ENCODE measurements at regions not wholly inside any gene's neighbourhood (a gene's known extent, or its start where the extent isn't known, plus 50 kb on each side); places are given as distances from the start of the nearest gene placed in this dataset.

DNA sequence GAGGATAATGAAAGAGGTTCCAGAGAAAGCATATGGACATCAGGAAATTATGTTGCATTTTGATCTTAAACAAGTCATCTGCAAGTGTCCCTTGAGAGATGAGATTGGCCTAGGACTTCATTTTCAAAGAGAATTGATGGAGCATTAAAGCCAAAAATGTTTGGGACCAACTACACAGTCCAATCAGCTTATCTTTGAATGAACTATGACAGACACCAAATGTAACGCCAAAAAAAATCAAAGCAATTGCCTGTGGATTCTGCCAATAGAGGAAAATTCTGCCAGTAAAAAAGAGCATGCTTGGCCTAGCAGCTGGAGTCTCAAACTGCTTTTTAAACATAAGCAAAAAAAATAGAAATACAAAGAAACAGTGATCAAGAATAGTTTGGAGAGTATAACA, 594.5 kb upstream of the CHAC2 start:
- no peak for DNase-seq (ENCODE audit: low spot score in 2 of 2)
- 27% methylated on average over 1 of the region's 1 CpG for WGBS
- Histone ChIP-seq H3K36me3 (no peaks in the 10 kb centered on the region), H3K4me3 (no peak overlapping the region), H3K27ac (no peak overlapping the region), H3K4me1 (no peaks in the 10 kb centered on the region), H3K27me3 (no peaks in the 10 kb centered on the region), H3K9me3 (no peaks in the 10 kb centered on the region)
- TF ChIP-seq POLR2A (IDR thresholded peaks at IDR 0.05) (no peak), EP300 (IDR thresholded peaks at IDR 0.05) (no peak), POLR2AphosphoS5 (IDR thresholded peaks at IDR 0.05) (no peak)
- TF ChIP-seq, protein P1, sequence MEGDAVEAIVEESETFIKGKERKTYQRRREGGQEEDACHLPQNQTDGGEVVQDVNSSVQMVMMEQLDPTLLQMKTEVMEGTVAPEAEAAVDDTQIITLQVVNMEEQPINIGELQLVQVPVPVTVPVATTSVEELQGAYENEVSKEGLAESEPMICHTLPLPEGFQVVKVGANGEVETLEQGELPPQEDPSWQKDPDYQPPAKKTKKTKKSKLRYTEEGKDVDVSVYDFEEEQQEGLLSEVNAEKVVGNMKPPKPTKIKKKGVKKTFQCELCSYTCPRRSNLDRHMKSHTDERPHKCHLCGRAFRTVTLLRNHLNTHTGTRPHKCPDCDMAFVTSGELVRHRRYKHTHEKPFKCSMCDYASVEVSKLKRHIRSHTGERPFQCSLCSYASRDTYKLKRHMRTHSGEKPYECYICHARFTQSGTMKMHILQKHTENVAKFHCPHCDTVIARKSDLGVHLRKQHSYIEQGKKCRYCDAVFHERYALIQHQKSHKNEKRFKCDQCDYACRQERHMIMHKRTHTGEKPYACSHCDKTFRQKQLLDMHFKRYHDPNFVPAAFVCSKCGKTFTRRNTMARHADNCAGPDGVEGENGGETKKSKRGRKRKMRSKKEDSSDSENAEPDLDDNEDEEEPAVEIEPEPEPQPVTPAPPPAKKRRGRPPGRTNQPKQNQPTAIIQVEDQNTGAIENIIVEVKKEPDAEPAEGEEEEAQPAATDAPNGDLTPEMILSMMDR (IDR thresholded peaks at IDR 0.05) = no peak

DNA sequence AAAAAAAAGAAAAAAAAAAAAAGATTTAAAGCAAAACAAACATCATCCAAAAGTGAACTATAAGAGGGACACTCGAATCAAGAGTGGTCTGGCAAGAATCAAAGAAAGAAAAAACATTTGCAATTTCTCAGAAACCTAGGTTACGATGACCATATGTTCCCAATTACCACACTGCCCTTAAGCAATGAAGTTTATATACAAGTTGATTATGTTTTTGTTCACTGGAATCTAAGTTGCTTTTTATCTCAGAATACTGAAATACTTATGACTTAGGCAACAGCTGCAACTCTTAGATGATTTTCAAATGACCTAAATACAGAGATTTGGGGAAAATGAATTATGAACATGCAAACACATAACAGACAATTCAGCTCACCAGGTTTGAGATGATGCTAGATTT, 597.1 kb upstream of the CHAC2 start:
- 47% methylated on average over 2 of the region's 2 CpGs for WGBS
- Histone ChIP-seq H3K4me1 (no peaks in the 10 kb centered on the region), H3K4me3 (no peak overlapping the region), H3K36me3 (no peaks in the 10 kb centered on the region), H3K9me3 (no peaks in the 10 kb centered on the region), H3K27me3 (no peaks in the 10 kb centered on the region), H3K27ac (no peak overlapping the region)
- TF ChIP-seq POLR2AphosphoS5 (IDR thresholded peaks at IDR 0.05) (no peak), EP300 (IDR thresholded peaks at IDR 0.05) (no peak), POLR2A (IDR thresholded peaks at IDR 0.05) (no peak)
- TF ChIP-seq, protein P1 (IDR thresholded peaks at IDR 0.05) = no peak
- no peak for DNase-seq (ENCODE audit: low spot score in 2 of 2)

DNA sequence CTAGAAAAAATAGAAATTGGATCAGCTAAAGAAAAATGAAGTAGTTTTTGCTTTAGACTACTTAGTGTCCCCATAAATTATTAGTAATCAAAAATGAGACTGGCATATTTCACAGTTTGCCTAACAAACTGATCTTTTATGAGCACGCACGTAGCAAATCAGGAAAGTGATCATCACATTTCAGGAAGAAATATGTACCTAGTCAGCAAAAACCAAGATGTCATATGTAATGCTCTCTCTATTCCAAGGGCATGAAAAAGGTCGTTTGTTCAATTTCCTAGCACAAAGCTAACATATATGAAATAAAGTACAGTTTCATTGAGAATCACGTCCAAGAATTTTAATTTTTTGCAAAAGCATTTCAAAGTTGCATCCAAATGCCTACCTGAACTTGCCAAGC, 600.4 kb upstream of the CHAC2 start:
- no peak overlapping the region for H3K27ac ChIP-seq
- DNase-seq (ENCODE audit: low spot score in 2 of 2) = no peak
- H3K4me1 ChIP-seq = no peaks in the 10 kb centered on the region
- no peaks in the 10 kb centered on the region for H3K9me3 ChIP-seq
- H3K4me3 ChIP-seq = no peak overlapping the region
- TF ChIP-seq, protein P1 (IDR thresholded peaks at IDR 0.05) = no peak
- no peaks in the 10 kb centered on the region for H3K27me3 ChIP-seq
- H3K36me3 ChIP-seq = no peaks in the 10 kb centered on the region
- 77% methylated on average over 4 of the region's 4 CpGs for WGBS

DNA sequence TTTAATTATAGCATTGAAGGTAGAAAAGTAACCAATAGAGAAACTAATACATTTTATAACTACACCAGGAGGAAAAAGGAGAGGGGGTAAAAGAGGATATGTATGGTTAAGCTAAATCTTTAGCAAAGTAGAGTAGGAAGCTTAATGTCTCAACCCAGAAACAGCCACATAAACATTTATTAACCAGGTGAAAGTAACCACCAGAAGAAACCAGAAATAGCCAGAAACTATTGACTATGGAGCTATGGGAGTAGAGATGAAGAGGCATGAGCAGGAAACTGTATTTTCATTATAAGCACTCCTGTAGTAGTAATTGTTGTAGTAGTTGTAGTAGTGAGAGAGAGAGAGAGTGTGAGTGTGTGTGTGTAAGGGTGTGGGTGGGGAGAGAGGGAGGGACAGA, 617.5 kb upstream of the CHAC2 start:
- no peak for DNase-seq (ENCODE audit: low spot score in 2 of 2)
- no peak overlapping the region for H3K27ac ChIP-seq
- TF ChIP-seq POLR2AphosphoS5 (IDR thresholded peaks at IDR 0.05) = no peak
- TF ChIP-seq, protein P1 (IDR thresholded peaks at IDR 0.05) = no peak
- no peaks in the 10 kb centered on the region for H3K27me3 ChIP-seq
- H3K4me3 ChIP-seq = no peak overlapping the region
- H3K4me1 ChIP-seq = no peaks in the 10 kb centered on the region
- no peaks in the 10 kb centered on the region for H3K36me3 ChIP-seq
- H3K9me3 ChIP-seq = no peaks in the 10 kb centered on the region

DNA sequence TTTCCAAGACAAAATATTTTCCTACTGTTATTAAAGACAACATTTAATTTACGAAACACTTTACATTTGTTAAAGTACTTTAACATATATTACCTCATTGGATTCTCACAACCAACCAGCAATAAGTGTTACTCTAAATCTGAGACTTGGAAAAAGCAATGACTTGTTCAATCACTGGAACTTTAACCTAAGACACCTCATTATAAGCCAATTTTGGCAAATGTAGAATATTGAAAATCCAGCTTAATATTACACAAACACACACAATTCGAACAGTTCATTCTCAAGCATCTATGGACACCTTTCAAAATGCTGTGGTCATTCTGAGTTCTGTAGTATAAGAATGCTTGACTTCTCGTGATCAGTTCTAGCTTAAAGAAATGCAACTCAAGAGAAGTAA, 619.4 kb upstream of the CHAC2 start:
- no peaks in the 10 kb centered on the region for H3K27me3 ChIP-seq
- no peaks in the 10 kb centered on the region for H3K36me3 ChIP-seq
- no peak overlapping the region for H3K27ac ChIP-seq
- no peak overlapping the region for H3K4me3 ChIP-seq
- no peaks in the 10 kb centered on the region for H3K9me3 ChIP-seq
- WGBS = 60% methylated on average over 3 of the region's 3 CpGs
- no peak for TF ChIP-seq POLR2AphosphoS5 (IDR thresholded peaks at IDR 0.05)
- TF ChIP-seq EP300 (IDR thresholded peaks at IDR 0.05) = no peak
- H3K4me1 ChIP-seq = no peaks in the 10 kb centered on the region
- DNase-seq (ENCODE audit: low spot score in 2 of 2) = no peak

DNA sequence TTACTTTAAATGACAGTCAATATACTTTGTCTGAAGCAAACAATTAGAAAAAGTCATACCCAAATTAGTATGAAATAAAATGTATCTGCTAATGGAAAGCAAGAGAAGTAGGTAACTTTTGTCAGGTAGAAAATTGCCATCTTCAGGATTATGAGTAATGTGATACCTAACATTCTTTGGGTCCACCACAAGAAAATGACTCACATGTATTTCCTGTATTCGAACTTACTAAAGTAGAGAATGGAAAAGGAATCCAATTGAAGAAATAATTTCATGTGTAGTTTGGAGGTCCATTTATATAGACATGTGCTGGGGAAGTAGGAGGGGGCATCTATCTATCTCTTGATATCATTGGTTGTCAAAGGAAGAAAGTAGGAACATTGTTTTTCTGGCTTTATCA, 636.2 kb upstream of the CHAC2 start:
- Histone ChIP-seq H3K4me3 (no peak overlapping the region), H3K27me3 (no peaks in the 10 kb centered on the region), H3K9me3 (no peaks in the 10 kb centered on the region), H3K27ac (no peak overlapping the region), H3K4me1 (no peaks in the 10 kb centered on the region), H3K36me3 (no peaks in the 10 kb centered on the region)
- 64% methylated on average over 1 of the region's 1 CpG for WGBS
- TF ChIP-seq EP300 (IDR thresholded peaks at IDR 0.05) (no peak), POLR2AphosphoS5 (IDR thresholded peaks at IDR 0.05) (no peak), POLR2A (IDR thresholded peaks at IDR 0.05) (no peak)
- TF ChIP-seq, protein P1 (IDR thresholded peaks at IDR 0.05) = no peak
- no peak for DNase-seq (ENCODE audit: low spot score in 2 of 2)

Data from suprapubic skin (tissue), 4 donors.